Panc1 (cell line): ENCODE measurements at regions not wholly inside any gene's neighbourhood (a gene's known extent, or its start where the extent isn't known, plus 50 kb on each side); places are given as distances from the start of the nearest gene placed in this dataset.

Experiments
- ATAC-seq: fragments of 200-7000 bp; cut with Tn5 transposase; 2 replicates; pipeline ENCODE4 v1.9.1; 2020; ENCODE audit warnings: mild to moderate bottlenecking, moderate library complexity
- BruUV-seq: library from RNA; stranded (reverse); fragments of 400-500 nt; replicated peaks from 2 replicates; lab custom pipeline; 2021; lab: Mats Ljungman, UMichigan
- CTCF ChIA-PET: fragments of 300-600 bp; sonication (Branson Sonifier 250); formaldehyde crosslinking; loops from one replicate; lab custom pipeline; 2022; ENCODE audit warnings: antibody characterized with exemption; lab: Charles Lee
- POLR2A ChIA-PET: fragments of 300-600 bp; sonication (Branson Sonifier 250); formaldehyde crosslinking; loops from one replicate; lab custom pipeline; 2022; ENCODE audit warnings: antibody characterized with exemption; lab: Charles Lee
- DNase-seq: peaks from one replicate; pipeline ENCODE4 v3.0.0-alpha.2; 2010; ENCODE audit warnings: low read depth, low spot score
- H3K27ac ChIP-seq: 2 replicates; pipeline ENCODE4 v1.5.1; 2011; ENCODE audit warnings: mild to moderate bottlenecking, low read length, inconsistent platforms
- H3K27me3 ChIP-seq: fragments of 200-500 bp; sonication (Bioruptor generic); 2 replicates; pipeline ENCODE4 v1.6.0; 2014; ENCODE audit warnings: low read length, inconsistent platforms; ENCODE audit not compliant: control insufficient read depth, insufficient read depth
- H3K36me3 ChIP-seq: fragments of 200-500 bp; sonication (Bioruptor generic); 2 replicates; pipeline ENCODE4 v1.5.1; 2014; ENCODE audit warnings: inconsistent platforms, mild to moderate bottlenecking, low read length, moderate library complexity; ENCODE audit not compliant: control insufficient read depth, insufficient read depth
- H3K4me1 ChIP-seq: 2 replicates; pipeline ENCODE4 v1.5.1; 2011; ENCODE audit warnings: inconsistent platforms, mild to moderate bottlenecking, low read length, moderate library complexity; ENCODE audit not compliant: control insufficient read depth, insufficient read depth
- H3K4me3 ChIP-seq, 2 experiments: 2 replicates each; pipeline ENCODE4 v1.5.1; 2011 to 2012; ENCODE audit warnings: low read depth in 2 of 2, low read length in 2 of 2, mild to moderate bottlenecking in 2 of 2, inconsistent platforms in 1 of 2, moderate library complexity in 1 of 2
- H3K9me3 ChIP-seq: fragments of 200-500 bp; sonication (Bioruptor generic); 2 replicates; pipeline ENCODE4 v1.5.1; 2014; ENCODE audit warnings: low read depth, mild to moderate bottlenecking, inconsistent platforms, low read length, moderate library complexity; ENCODE audit not compliant: control insufficient read depth, insufficient read depth
- CTCF ChIP-seq: fragments of 450-650 bp; IDR thresholded peaks from 2 replicates; pipeline ENCODE4 v1.5.1; 2017; ENCODE audit warnings: mild to moderate bottlenecking
- POLR2AphosphoS5 ChIP-seq: IDR thresholded peaks from 2 replicates; pipeline ENCODE4 v1.6.1; 2012; ENCODE audit warnings: mild to moderate bottlenecking, low read depth, low read length, moderate library complexity
- REST ChIP-seq, 2 experiments: IDR thresholded peaks; 2 replicates each; pipeline ENCODE4 v1.6.1; 2011 to 2012; ENCODE audit warnings: low read depth in 2 of 2, control low read depth in 1 of 2, low read length in 1 of 2, mild to moderate bottlenecking in 1 of 2, moderate library complexity in 1 of 2; ENCODE audit not compliant: insufficient read depth in 1 of 2
- SIN3A ChIP-seq: IDR thresholded peaks from 2 replicates; pipeline ENCODE4 v1.6.1; 2012; ENCODE audit warnings: low read depth, mild to moderate bottlenecking, low read length, moderate library complexity, borderline replicate concordance; ENCODE audit not compliant: insufficient read depth
- TCF7L2 ChIP-seq: IDR thresholded peaks from 2 replicates; pipeline ENCODE4 v1.6.1; 2011; ENCODE audit warnings: mild to moderate bottlenecking, low read depth, low read length, inconsistent platforms
- in situ Hi-C: cut with HindIII; loops from 2 replicates; pipeline ENCODE4 v1.10.0; 2016; ENCODE audit warnings: low sequenced_read_pairs, low pct_unique_long_range_greater_than_20kb
- intact Hi-C: fragments of 100-400 bp; cut with micrococcal nuclease; formaldehyde crosslinking; loops from one replicate; pipeline ENCODE4 v1.10.0; 2022; ENCODE audit not compliant: unreplicated experiment

- Histone ChIP-seq H3K9me3 (no peaks in the 10 kb centered on the region), H3K27me3 (no peaks in the 10 kb centered on the region), H3K36me3 (no peaks in the 10 kb centered on the region), H3K4me1 (no peaks in the 10 kb centered on the region), H3K27ac (no peak overlapping the region), H3K4me3 (no peak overlapping the region)
- CTCF ChIA-PET: no interaction called here
- DNase-seq: no peak
- no TSS peak for BruUV-seq
- in situ Hi-C loops: no loop called here
- POLR2A ChIA-PET: no interaction called here
- intact Hi-C loops: no loop called here
- ATAC-seq: no peak
- no peak for TF ChIP-seq REST (IDR thresholded peaks at IDR 0.05; ENCODE audit: insufficient read depth in 1 of 2, low read depth in 2 of 2, low read length in 1 of 2)
- TF ChIP-seq POLR2AphosphoS5: no peak
- no peak for TF ChIP-seq CTCF
- TF ChIP-seq SIN3A: no peak
- TF ChIP-seq TCF7L2: no peak
These were observed 487.4 kb upstream of the TENM3 start for GRCh38 chr4:181755846-181756245.

GRCh38 chr4:181756451-181757095 lies 486.6 kb upstream of the TENM3 start:
- H3K4me1 ChIP-seq: no peaks in the 10 kb centered on the region
- ATAC-seq: no peak
- TF ChIP-seq CTCF (no peak), TCF7L2 (no peak), REST (IDR thresholded peaks at IDR 0.05; ENCODE audit: insufficient read depth in 1 of 2, low read depth in 2 of 2, low read length in 1 of 2) (no peak), SIN3A (no peak), POLR2AphosphoS5 (no peak)
- no peaks in the 10 kb centered on the region for H3K9me3 ChIP-seq
- H3K27me3 ChIP-seq: no peaks in the 10 kb centered on the region
- ChIA-PET POLR2A (no interaction called here), CTCF (no interaction called here)
- in situ Hi-C loops: no loop called here
- no peak for DNase-seq
- BruUV-seq: no TSS peak
- no peak overlapping the region for H3K4me3 ChIP-seq
- H3K36me3 ChIP-seq: no peaks in the 10 kb centered on the region
- no peak overlapping the region for H3K27ac ChIP-seq
- intact Hi-C loops: no loop called here
